ENCODE measurements at regions not wholly inside any gene's neighbourhood (a gene's known extent, or its start where the extent isn't known, plus 50 kb on each side); places are given as distances from the start of the nearest gene placed in this dataset.
A peak's percentile ranks its signal among the peaks of the same experiment; 100 is the strongest.
"Not testable (repeated sequence)": the region's sequence is repeated elsewhere in the genome, so short reads cannot be mapped to it uniquely, and the experiment has no call there.

- TF ChIP-seq, protein P1, sequence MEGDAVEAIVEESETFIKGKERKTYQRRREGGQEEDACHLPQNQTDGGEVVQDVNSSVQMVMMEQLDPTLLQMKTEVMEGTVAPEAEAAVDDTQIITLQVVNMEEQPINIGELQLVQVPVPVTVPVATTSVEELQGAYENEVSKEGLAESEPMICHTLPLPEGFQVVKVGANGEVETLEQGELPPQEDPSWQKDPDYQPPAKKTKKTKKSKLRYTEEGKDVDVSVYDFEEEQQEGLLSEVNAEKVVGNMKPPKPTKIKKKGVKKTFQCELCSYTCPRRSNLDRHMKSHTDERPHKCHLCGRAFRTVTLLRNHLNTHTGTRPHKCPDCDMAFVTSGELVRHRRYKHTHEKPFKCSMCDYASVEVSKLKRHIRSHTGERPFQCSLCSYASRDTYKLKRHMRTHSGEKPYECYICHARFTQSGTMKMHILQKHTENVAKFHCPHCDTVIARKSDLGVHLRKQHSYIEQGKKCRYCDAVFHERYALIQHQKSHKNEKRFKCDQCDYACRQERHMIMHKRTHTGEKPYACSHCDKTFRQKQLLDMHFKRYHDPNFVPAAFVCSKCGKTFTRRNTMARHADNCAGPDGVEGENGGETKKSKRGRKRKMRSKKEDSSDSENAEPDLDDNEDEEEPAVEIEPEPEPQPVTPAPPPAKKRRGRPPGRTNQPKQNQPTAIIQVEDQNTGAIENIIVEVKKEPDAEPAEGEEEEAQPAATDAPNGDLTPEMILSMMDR (conservative IDR thresholded peaks at IDR 0.05; ENCODE audit: low read depth, low read length): no peak
- no peak overlapping the region for H2AFZ ChIP-seq (ENCODE audit: low read depth)
- no peak overlapping the region for H3K9ac ChIP-seq
- H3K4me2 ChIP-seq: no peak overlapping the region
- no peak overlapping the region for H3K27ac ChIP-seq
- no peaks in the 10 kb centered on the region for H3K4me1 ChIP-seq (ENCODE audit: low read depth, poor library complexity, severe bottlenecking)
- H3K79me2 ChIP-seq (ENCODE audit: insufficient read depth, low read depth): no peaks in the 10 kb centered on the region
- H3K27me3 ChIP-seq (ENCODE audit: insufficient read depth, low read depth): no peaks in the 10 kb centered on the region
- no peak overlapping the region for H3K4me3 ChIP-seq (IDR thresholded peaks at IDR 0.05; ENCODE audit: insufficient read depth, low read depth, low read length)
- no peaks in the 10 kb centered on the region for H4K20me1 ChIP-seq (ENCODE audit: insufficient read depth)
- H3K36me3 ChIP-seq (ENCODE audit: insufficient read depth): no peaks in the 10 kb centered on the region
Observed at GRCh38 chr14:29007990-29008389, 241.4 kb downstream of the FOXG1 start.

DNA sequence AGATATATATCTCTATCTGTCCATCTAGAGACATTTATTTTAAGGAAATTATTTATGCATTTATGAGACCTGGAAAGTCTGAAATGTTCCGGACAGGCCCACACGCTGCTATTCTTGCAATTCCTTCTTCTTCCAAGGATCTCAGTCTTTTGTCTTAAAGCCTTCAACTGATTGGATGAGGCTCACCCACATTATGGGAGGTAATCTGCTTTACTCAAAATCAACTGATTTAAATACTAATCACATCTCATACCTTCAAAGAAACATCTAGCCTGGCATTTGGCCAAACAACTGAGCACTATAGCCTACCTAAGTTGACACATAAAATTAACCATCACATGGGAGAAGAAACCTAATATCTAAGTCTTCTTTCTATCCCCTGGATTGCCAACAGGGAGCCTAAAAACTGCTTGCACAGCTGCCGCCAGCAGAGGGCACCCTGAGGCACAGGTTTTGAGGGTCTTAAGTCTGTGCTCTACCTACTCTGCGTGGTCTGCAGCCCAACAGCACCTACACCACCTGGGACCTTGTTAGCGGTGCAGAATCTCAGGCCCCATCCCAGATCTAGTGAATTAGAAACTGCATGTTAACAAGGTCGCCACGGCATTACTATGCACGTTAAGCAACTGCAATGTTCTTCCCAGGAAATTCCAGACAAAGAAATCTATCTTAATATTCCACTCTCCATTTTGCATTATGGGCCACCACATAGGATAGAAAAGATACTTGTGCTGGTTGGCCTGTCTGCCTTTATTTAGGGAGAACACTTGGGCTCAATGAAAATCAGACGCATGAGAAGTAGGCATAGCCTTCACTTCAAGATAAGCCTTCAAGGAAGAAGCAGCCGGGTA lies 249.7 kb downstream of the FOXG1 start:
- no peaks in the 10 kb centered on the region for H3K79me2 ChIP-seq (ENCODE audit: insufficient read depth, low read depth)
- H3K4me3 ChIP-seq (IDR thresholded peaks at IDR 0.05; ENCODE audit: insufficient read depth, low read depth, low read length): no peak overlapping the region
- no peak overlapping the region for H3K27ac ChIP-seq
- H4K20me1 ChIP-seq (ENCODE audit: insufficient read depth): no peaks in the 10 kb centered on the region
- H3K36me3 ChIP-seq (ENCODE audit: insufficient read depth): no peaks in the 10 kb centered on the region
- no peak overlapping the region for H3K4me2 ChIP-seq
- TF ChIP-seq, protein P1 (conservative IDR thresholded peaks at IDR 0.05; ENCODE audit: low read depth, low read length): peak; percentile 70
- no peak overlapping the region for H3K9ac ChIP-seq
- H2AFZ ChIP-seq (ENCODE audit: low read depth): no peak overlapping the region
- no peaks in the 10 kb centered on the region for H3K4me1 ChIP-seq (ENCODE audit: low read depth, poor library complexity, severe bottlenecking)
- no peaks in the 10 kb centered on the region for H3K27me3 ChIP-seq (ENCODE audit: insufficient read depth, low read depth)

- H3K4me2 ChIP-seq; H3K9ac ChIP-seq; H3K27ac ChIP-seq; H3K4me3 ChIP-seq (IDR thresholded peaks at IDR 0.05; ENCODE audit: insufficient read depth, low read depth, low read length); H4K20me1 ChIP-seq (ENCODE audit: insufficient read depth); H2AFZ ChIP-seq (ENCODE audit: low read depth); H3K79me2 ChIP-seq (ENCODE audit: insufficient read depth, low read depth); H3K27me3 ChIP-seq (ENCODE audit: insufficient read depth, low read depth); H3K36me3 ChIP-seq (ENCODE audit: insufficient read depth); H3K4me1 ChIP-seq (ENCODE audit: low read depth, poor library complexity, severe bottlenecking): not testable (repeated sequence)
Observed at GRCh38 chr14:29023505-29023904, 256.9 kb downstream of the FOXG1 start.

DNA sequence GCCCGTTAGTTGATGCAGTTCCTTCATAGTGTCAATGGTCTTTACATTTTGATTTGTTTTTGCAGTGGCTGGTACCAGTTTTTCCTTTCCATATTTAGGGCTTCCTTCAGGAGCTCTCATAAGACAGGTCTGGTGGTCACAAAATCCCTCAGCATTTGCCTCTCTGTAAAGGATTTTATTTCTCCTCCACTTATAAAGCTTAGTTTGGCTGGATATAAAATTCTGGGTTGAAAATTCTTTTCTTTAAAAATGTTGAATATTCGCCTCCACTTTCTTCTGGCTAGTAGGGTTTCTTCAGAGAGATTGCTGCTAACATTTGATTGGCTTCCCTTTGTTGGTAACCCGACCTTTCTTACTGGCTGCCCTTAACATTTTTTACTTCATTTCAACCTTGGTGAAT lies 260.9 kb downstream of the FOXG1 start:
- H3K4me3 ChIP-seq (IDR thresholded peaks at IDR 0.05; ENCODE audit: insufficient read depth, low read depth, low read length); H3K36me3 ChIP-seq (ENCODE audit: insufficient read depth); H3K27ac ChIP-seq; H3K79me2 ChIP-seq (ENCODE audit: insufficient read depth, low read depth); H3K27me3 ChIP-seq (ENCODE audit: insufficient read depth, low read depth); H3K4me1 ChIP-seq (ENCODE audit: low read depth, poor library complexity, severe bottlenecking); H4K20me1 ChIP-seq (ENCODE audit: insufficient read depth); H3K4me2 ChIP-seq; H3K9ac ChIP-seq; H2AFZ ChIP-seq (ENCODE audit: low read depth): not testable (repeated sequence)

GRCh38 chr14:29027941-29028705 lies 261.5 kb downstream of the FOXG1 start:
- H3K4me2 ChIP-seq; H3K4me3 ChIP-seq (IDR thresholded peaks at IDR 0.05; ENCODE audit: insufficient read depth, low read depth, low read length); H3K9ac ChIP-seq; H4K20me1 ChIP-seq (ENCODE audit: insufficient read depth); H3K36me3 ChIP-seq (ENCODE audit: insufficient read depth); H3K27ac ChIP-seq; H3K79me2 ChIP-seq (ENCODE audit: insufficient read depth, low read depth); H2AFZ ChIP-seq (ENCODE audit: low read depth); H3K27me3 ChIP-seq (ENCODE audit: insufficient read depth, low read depth); H3K4me1 ChIP-seq (ENCODE audit: low read depth, poor library complexity, severe bottlenecking): not testable (repeated sequence)

Data from KMS-11 (cell line).